ENCODE measurements at regions not wholly inside any gene's neighbourhood (a gene's known extent, or its start where the extent isn't known, plus 50 kb on each side); places are given as distances from the start of the nearest gene placed in this dataset.

- H3K27ac ChIP-seq: no peak overlapping the region
- H3K4me3 ChIP-seq: no peak overlapping the region
- no peaks in the 10 kb centered on the region for H3K27me3 ChIP-seq
- DNase-seq (peak in 2 of 4 donors; percentile 63 to 83), ATAC-seq (peak; percentile 92)
- no peaks in the 10 kb centered on the region for H3K36me3 ChIP-seq
- H3K4me1 ChIP-seq: peaks cover 0 to 11% of the 10 kb centered on the region in 2 donors
- intact Hi-C loops (cut with DNase I): no loop called here
- TF ChIP-seq CTCF (IDR thresholded peaks at IDR 0.05): peak; percentile 73 to 78
- H3K9me3 ChIP-seq: peaks cover 0 to 14% of the 10 kb centered on the region in 2 donors
Observed at GRCh38 chr7:106166651-106167342, 54.7 kb upstream of the SYPL1 start.

GRCh38 chr7:106165337-106165736 lies 53.2 kb upstream of the SYPL1 start:
- peaks cover 0 to 11% of the 10 kb centered on the region in 2 donors for H3K4me1 ChIP-seq
- H3K27me3 ChIP-seq: peaks cover 0 to 3% of the 10 kb centered on the region in 2 donors
- ATAC-seq (no peak), DNase-seq (no peak)
- no peak for TF ChIP-seq CTCF (IDR thresholded peaks at IDR 0.05)
- intact Hi-C loops (cut with DNase I): no loop called here
- H3K9me3 ChIP-seq: peaks cover 0 to 14% of the 10 kb centered on the region in 2 donors
- no peak overlapping the region for H3K4me3 ChIP-seq
- no peak overlapping the region for H3K27ac ChIP-seq
- no peaks in the 10 kb centered on the region for H3K36me3 ChIP-seq

GRCh38 chr7:106163257-106163656 lies 51.1 kb upstream of the SYPL1 start:
- H3K27me3 ChIP-seq: peaks cover 3 to 9% of the 10 kb centered on the region in 2 donors
- DNase-seq (no peak), ATAC-seq (no peak)
- H3K36me3 ChIP-seq: no peaks in the 10 kb centered on the region
- no peak overlapping the region for H3K27ac ChIP-seq
- peaks cover 0 to 11% of the 10 kb centered on the region in 2 donors for H3K4me1 ChIP-seq
- TF ChIP-seq CTCF (IDR thresholded peaks at IDR 0.05): no peak
- no peak overlapping the region for H3K4me3 ChIP-seq
- intact Hi-C loops (cut with DNase I): no loop called here
- H3K9me3 ChIP-seq: peaks cover 0 to 14% of the 10 kb centered on the region in 2 donors
